ENCODE measurements at regions not wholly inside any gene's neighbourhood (a gene's known extent, or its start where the extent isn't known, plus 50 kb on each side); places are given as distances from the start of the nearest gene placed in this dataset.

GRCh38 chr2:147101941-147102790 is 742.7 kb upstream of the ACVR2A start:
- no peak overlapping the region for H3K4me3 ChIP-seq (replicated peaks; ENCODE audit: low read depth, low read length)
- TF ChIP-seq CTCF (IDR thresholded peaks at IDR 0.05; ENCODE audit: low read depth, low read length, missing control alignments): no peak
- DNase-seq (ENCODE audit: extremely low read depth, low read depth): no peak

GRCh38 chr2:147100406-147101035 is 744.3 kb upstream of the ACVR2A start:
- DNase-seq (ENCODE audit: extremely low read depth, low read depth): no peak
- no peak overlapping the region for H3K4me3 ChIP-seq (replicated peaks; ENCODE audit: low read depth, low read length)
- TF ChIP-seq CTCF (IDR thresholded peaks at IDR 0.05; ENCODE audit: low read depth, low read length, missing control alignments): no peak

DNA sequence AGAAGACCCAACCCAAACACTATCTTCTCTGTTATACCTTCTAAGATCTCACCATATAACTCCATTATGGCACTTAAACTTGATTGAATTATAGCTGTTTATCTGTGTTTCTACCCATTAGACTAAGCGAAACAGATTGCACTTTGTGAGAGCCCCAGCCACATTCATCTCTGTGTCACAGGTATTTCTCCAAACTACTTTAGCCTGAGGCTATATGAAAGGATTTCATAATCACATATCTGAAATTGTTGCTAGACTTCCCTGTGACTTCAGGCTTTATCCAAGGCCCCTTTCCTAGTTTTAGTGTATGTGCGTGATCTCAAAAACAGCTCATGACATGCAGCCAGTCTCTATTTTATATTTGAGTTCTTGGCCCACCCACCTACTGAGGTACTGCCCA is 745.0 kb upstream of the ACVR2A start:
- DNase-seq (ENCODE audit: extremely low read depth, low read depth): no peak
- TF ChIP-seq CTCF (IDR thresholded peaks at IDR 0.05; ENCODE audit: low read depth, low read length, missing control alignments): no peak
- no peak overlapping the region for H3K4me3 ChIP-seq (replicated peaks; ENCODE audit: low read depth, low read length)

DNA sequence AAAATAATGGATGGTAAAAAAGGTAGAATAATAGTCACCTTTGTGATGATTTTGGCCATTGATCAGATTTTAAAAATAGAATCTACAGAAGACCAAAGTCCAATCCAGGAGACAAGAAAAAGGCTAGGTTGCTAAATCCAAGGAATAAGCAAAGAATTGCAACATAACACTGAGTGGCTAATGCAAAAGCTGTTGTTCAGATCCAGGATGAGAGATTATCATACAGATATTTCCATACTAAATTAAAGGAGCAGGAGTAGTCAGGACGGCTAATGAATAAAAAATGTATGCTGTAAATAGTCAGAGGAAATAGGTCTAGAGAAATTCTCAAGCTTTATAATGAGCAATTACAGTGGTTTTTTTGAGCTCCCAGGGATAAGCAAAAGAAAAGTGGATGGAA is 745.9 kb upstream of the ACVR2A start:
- no peak for TF ChIP-seq CTCF (IDR thresholded peaks at IDR 0.05; ENCODE audit: low read depth, low read length, missing control alignments)
- DNase-seq (ENCODE audit: extremely low read depth, low read depth): no peak
- H3K4me3 ChIP-seq (replicated peaks; ENCODE audit: low read depth, low read length): no peak overlapping the region

DNA sequence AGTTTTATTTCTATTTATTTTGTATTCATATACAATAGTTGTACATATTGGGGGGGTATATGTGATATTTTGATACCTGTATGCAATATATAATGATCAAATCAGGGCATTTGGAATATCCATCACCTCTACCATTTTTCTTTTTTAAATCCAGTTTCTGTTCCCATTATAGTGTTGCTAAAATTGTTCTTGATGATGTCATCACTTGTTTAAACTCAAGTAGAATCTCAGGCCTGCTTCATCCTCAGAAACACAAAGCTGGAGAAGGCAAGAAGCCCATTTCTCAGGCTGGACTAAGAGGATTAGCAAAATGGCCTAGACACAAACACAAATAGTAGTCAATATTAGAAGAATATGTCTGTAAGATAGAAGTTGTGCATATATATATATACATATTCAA is 747.1 kb upstream of the ACVR2A start:
- no peak overlapping the region for H3K4me3 ChIP-seq (replicated peaks; ENCODE audit: low read depth, low read length)
- TF ChIP-seq CTCF (IDR thresholded peaks at IDR 0.05; ENCODE audit: low read depth, low read length, missing control alignments): no peak
- no peak for DNase-seq (ENCODE audit: extremely low read depth, low read depth)

GRCh38 chr2:147096671-147097070 is 748.2 kb upstream of the ACVR2A start:
- no peak for TF ChIP-seq CTCF (IDR thresholded peaks at IDR 0.05; ENCODE audit: low read depth, low read length, missing control alignments)
- DNase-seq (ENCODE audit: extremely low read depth, low read depth): no peak
- no peak overlapping the region for H3K4me3 ChIP-seq (replicated peaks; ENCODE audit: low read depth, low read length)

Measured in HFF-Myc (cell line).